ENCODE measurements at regions not wholly inside any gene's neighbourhood (a gene's known extent, or its start where the extent isn't known, plus 50 kb on each side); places are given as distances from the start of the nearest gene placed in this dataset.
"Not testable (repeated sequence)": the region's sequence is repeated elsewhere in the genome, so short reads cannot be mapped to it uniquely, and the experiment has no call there.

DNA sequence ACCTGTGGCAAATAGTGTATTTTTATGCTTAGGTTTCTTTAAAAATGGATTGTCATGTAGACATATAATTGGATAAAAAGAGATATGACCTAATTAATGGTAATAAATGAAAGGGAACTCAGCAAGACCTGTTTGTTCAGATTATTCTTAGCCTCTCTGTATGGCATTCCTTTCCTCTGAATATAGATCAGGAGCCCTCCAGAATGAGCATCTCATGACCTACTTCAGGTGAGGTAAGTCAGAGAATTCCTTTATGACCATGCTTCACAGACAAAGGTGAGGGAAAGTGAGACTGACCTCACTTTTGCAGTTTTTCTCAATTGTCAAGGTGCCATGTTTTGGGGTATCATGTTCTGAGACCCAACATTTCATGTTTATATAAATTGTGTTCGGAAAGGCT is 1744.3 kb upstream of the PIK3C3 start:
- no peak for DNase-seq

DNA sequence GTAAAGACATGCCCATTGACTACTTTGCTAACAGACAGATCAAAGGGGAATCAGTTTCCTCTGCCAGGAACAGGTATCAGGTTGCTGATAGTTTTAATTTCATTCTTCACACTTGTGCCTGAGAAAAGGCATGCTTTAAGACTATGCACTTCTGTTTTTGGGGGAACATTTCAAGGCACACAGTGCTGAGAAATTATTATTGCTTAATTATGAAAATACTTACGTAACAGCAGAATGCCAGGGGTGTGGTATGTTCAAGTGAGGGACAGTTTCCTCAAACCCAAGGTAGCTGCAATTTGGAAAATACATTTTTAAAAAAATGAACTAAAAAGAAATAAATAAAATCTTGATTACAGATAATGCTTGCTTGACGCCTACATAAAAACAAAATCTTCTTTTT is 1746.1 kb upstream of the PIK3C3 start:
- no peak for DNase-seq

DNA sequence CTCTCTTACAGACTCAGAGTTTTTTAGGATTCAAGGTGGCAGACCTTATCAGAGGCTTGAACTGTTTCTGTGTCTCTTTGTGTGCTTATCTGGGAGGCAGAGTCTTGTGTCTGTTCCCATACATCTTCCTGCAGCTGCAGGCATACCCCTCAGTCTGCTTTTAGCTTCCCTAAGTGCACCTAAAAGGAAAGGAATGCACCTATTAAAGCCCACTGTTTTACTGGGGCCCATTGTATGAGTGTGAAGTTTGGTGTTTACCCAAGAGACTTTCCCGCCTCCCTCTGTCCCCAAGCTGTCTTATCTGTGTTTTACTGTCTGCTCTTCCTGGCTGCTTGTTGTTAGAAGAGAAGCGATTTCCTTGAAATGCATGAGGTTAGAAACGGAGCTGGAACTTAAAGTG is 1757.3 kb upstream of the PIK3C3 start:
- DNase-seq, result no peak

DNA sequence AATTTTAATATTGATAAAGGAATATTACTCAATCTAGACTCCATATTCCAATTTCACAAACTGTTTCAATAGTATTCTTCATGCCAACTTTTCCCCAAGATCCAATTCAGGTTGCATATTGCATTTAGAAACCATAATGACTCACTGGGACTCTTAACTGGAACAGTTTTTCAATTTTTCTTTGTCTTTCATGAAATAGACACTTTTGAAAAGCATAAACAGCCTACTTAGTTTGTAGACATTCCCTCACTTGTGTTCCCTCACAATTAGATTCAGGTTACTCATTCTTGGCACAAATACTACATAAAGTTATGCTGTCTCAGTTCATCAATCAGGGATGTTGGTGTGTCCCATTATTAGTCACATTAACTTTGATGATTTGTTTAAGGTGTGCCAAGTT is 1768.4 kb upstream of the PIK3C3 start:
- DNase-seq, result no peak

DNA sequence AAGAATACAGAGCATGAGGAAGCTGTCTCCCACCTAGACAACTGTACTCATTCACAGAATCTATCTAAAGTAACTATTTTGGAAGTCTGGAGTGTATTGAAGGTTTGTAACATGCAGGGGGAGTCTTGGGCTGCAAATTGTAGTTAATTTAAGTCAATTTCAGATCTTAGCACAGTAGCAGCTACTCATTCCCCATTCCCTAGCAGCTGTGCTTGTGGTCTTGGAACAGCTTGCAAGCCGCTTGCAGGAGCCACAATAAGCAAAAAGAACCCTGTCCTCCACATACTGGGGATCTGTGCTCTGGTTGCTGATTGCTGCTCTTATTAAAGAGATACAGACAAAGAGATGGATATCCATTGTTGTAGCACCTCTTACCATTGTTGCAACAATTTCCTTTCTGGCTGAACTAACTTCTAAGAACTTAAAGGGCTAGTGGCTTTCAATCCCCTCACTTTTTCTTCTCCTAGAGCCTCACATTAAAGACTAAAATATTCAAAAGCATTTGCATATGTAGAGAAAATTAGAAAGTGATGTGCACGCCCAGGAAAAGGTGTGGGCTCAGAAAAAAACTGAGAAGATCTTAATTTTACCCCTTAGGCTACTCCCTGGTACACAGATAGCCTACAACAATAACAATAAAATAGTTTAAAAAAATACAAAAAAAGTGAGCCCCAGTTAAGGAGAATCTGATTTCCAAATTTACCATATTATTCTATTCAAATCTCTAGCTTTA is 1775.1 kb upstream of the PIK3C3 start:
- DNase-seq, result no peak

DNA sequence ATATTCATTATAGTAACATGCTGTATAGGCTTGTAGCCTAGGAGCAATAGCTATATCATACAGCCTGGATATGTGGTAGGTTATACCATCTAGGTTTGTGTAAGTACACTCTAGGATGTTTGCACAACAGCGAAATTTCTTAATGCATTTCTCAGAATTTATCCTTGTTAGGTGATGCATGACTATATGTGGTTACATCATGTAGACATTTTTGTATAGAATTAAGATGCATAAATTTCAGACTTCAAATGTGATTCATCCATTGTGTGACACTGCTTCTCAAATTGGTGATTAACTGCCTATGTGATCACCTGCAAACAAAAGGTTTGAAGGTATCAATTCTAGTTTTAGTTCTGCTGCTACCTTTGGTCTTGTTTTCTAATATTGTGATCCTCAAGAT is 1787.0 kb upstream of the PIK3C3 start:
- DNase-seq, result no peak

DNA sequence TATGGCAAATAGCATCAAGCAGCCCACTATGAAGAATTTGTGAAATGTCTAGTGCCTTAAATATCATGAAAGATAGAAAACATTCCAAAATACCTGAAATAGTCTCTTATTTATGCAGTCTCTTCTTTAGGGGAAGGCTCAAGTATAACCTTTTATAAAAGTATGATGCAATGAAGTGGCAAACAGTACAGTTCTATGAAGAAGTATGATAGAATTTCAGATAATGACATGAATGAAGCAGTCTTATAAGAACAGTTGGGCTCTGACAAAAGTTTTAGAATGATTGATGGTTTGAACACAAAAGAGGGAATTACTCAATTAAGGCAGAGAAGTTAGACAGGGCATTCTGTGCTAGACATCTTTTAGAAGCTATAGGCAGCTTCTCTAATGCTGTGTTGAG is 1791.8 kb upstream of the PIK3C3 start:
- DNase-seq, result no peak

DNA sequence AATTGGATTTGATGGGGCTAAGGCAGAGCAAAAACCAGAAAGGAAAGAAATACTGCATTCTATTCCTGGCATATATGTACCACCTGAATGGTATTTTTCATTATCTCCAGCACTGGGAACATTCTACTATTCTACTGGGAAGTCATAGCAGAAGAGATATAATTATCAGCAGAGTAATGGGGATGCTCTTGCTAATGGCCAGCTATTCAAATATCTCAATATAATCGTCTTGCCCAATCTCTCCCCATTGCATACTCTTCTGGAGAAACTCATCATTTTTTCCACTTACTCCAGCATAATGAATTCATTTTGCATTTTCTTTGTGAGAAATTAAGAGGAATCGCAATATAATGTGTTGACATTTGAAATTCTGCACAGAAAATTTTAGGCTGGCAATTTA is 1794.7 kb upstream of the PIK3C3 start:
- no peak for DNase-seq

DNA sequence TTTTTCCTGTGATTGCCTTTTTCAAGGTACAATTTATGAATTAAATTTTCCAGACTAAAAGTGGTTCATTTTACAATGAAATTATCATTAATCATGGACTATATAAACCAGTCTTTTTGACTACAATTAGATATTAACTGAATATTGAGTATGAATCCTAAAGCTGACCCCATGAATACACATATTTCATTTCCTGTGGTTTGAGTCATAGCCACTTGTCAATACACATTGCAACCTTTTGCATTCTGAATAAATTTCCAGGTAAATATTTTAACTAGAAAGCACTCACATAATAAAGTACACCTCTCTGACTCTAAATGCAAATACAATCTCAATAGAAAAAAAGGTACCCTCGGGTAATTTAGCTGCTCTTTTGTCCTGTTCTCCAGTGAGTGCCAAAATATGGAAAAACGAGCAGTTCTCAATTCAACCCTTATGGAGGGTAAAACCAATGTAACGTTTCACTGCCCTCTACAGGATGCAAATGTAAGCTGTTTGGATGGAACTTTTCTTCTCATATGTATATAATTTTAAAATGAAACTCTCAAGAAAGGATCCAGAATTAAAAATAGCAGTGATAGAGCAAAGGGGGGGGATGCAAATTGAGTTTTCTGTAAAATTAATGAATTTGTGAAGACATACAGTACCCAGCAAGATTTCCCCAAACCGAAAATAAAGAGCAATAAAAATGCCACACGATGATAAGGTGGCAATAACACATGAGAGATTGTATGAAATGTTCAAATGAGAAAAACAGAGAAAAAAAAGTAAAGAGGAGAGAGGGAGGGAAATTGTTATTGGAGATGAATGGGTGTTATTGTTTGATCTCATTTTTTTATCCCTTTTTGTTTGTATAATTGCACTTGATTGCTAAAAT is 1795.7 kb upstream of the PIK3C3 start:
- DNase-seq, result peak; percentile 19

DNA sequence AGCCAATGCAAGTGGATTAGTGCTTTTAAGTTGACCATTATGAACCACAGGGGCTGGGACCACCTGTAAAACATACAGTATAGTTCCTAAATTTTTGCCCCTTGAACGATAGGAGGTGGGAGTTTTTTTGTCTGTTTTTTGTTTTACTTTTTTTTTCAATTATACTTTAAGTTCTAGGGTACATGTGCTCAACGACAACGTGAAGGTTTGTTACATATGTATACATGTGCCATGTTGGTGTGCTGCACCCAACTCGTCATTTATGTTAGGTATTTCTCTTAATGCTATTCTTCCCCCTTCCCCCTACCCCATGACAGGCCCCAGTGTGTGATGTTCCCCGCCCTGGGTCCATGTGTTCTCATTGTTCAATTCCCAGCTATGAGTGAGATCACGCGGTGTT is 1797.9 kb upstream of the PIK3C3 start:
- DNase-seq, result no peak

DNA sequence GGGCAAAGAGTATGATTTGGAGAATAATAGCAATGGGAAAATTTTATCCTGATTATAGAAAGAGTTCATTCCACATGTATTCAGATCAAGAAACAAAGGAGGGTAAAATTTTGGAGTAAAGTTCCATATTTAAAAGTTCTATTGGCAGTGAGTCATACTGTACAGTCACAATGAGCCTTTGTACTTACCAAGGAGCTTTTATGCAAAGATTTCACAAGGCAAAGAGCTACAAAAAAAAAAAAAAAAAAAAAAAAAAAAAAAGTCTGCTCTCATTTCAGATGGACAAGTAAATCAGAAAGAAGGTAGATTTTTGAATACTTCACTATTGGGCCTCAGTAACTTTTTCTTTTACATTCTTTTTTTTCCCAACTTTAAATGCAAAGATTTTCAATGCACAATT is 1802.2 kb upstream of the PIK3C3 start:
- DNase-seq, result no peak

DNA sequence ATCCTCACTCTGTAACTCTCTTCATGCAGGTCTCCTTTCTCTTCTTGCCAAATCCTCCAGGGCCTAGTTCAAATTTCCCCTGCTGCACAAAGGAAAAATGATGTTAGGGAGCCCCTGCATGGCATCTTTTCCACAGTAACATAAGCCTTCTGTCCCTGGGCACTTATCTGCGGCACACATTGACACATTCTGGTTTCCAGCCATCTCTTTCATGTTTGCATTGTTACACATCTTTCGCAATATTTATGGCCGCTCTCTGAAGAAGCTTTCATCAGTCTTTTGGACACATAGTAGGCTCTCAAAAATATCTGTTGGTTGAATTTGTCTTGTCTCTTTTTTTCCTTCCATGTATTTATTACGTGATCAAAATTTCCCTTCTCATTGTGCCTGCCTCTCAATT is 1806.1 kb upstream of the PIK3C3 start:
- DNase-seq, result no peak

DNA sequence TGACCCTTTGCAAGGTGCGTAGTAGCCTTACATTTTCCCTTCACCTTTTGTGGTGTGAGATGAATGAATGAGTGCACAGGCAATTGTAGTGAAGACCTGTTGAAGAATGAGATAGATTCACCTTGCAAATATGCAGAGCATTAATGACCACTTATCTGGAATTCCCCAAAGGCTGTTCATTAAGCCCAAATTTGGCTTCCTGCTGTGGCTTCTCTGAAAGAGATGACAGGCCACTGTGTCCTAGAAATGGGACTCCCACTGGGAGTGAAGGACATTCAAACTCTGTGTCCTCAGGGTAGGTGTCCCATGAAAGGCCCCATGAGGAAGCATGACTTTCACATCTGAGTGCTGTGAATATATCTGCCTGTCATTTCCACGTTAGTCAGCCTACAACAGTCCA is 1821.8 kb upstream of the PIK3C3 start:
- no peak for DNase-seq

DNA sequence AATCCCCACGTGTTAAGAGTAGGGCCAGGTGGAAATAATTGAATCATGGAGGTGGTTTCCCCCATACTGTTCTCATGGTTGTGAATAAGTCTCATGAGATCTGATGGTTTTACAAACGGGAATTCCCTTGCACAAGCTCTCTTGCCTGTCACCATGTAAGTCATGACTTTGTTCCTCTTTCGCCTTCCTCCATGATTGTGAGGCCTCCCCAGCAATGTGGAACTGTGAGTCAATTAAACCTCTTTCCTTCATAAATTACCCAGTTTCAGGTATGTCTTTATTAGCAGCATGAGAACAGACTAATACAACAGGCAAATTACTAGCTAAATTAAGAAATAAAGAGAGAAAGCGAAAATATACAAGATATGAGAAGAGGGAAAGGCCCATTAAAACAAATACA is 1822.6 kb upstream of the PIK3C3 start:
- DNase-seq, result not testable (repeated sequence)

DNA sequence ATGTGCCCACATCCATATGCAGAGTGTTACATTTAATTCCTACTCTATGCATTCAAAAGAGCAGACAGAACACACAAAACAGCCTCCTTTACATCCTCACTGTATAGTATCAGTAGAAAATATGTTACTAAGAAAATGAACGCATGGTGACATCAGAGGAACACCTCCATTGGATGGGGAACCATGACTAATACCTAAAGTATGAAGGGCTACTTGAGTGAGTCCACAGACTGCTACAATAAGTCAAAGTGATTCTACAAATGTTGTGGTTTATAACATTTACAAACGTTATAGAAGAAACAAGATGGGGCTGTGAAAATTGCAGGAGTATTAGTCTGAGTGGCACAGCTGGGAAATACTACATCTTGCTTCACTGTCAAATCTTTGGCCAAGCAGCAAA is 1830.9 kb upstream of the PIK3C3 start:
- no peak for DNase-seq

DNA sequence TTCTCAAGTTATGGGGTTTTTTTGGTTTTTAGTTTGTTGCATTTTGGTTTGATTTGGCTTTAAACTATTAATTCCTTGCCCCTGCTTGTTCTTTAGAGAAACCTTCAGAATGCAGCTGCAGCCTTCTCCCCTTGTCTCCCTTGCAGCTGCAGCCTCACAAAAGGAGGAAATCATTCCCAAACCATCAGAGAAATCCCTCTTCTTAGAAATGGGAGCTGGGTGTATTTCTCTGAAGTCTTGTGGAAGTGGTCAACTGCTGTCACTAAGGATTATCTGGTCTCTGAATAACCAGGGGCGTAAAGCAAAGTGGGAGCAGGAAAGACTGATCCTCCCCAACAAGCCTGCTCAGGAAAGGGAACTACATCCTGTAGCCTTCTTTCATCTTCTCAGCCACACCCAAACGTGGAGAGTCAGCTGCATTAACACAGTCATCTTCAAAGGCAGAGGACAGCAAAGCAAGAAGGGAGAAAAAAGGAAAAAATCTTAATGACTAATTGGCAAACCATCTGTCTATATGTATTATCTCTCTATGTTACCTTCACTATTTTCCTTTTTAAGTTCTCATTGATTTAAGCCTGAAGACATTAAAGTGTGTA is 1834.1 kb upstream of the PIK3C3 start:
- no peak for DNase-seq

DNA sequence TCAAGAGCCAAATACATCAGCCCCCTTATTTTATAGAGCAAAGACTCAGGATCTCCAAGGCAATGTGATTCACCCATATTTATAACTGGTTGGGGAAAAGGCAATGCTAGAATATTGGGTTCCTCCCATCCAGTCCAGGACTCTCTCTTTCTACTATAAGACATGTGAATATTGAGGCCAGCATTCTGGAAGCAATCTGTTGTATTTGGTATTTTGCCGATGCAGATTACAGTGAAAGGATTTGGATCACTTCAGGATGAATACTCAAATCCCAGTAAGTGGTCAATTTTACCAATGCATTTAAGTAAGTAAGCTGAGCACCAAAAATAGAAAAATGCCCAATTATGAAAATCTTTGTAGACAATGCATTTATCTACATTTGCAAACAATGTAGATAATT is 1834.7 kb upstream of the PIK3C3 start:
- no peak for DNase-seq

DNA sequence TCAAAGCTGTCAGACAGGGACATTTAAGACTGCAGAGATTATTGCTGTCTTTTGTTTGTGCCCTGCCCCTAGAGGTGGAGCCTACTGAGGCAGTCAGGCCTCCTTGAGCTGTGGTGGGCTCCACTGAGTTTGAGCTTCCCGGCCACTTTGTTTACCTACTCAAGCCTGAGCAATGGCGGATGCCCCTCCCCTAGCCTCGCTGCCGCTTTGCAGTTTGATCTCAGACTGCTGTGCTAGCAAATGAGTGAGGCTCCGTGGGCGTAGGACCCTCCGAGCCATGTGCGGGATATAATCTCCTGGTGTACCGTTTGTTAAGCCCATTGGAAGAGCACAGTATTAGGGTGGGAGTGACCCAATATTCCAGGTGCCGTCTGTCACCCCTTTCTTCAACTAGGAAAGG is 1835.5 kb upstream of the PIK3C3 start:
- DNase-seq, result not testable (repeated sequence)

DNA sequence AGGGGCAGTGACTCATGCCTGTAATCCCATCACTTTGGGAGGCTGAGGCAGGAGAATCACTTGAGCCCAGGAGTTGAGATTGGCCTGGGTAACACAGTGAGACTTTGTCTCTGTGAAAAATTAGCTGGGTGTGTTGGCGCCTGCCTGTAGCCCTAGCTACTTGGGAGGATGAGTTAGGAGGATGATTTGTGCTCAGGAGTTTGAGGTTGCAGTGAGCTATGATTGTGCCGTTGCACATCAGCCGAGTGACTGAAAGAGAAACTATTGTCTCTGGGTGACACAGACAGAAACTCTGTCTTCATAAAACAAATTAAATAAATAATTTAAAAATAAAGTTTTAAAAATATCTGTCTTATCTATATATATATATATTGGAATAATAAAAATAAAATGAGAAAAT is 1844.6 kb upstream of the PIK3C3 start:
- no peak for DNase-seq

DNA sequence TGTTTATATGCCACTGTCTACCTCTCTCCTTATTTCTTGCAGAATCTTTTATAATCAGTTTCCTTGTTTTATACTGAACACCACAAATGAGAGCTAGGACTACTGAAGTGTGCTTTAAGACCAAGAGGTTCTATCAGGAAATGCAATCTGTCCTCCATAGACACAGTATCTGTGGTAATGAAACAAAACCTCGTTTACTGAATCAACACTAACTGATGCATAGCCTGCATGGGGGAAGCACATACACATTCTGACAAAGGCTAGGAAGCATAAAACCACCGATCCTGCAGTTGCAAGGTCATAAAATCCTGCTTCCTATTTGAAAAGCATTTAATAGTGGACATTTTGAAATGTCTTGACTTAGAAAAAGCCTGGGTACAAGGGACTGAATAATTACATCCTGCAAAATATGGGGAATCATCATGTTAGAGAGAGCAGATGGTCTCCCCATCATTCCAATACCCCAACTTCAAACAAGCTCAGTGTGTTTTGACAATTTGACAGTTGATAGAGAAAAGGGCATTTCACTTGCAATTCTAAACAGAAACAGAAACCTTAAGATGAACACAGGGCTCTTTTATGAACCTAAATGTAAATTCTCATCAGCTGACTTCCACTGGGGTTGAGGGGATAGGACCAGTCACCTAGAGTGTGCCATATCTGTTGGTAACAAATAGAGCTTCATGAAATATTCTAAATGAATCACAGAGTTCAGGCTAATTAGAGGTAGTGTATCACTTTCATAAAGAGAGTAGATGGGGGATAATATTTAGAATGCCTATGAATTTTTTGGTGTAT is 1845.6 kb upstream of the PIK3C3 start:
- no peak for DNase-seq

DNA sequence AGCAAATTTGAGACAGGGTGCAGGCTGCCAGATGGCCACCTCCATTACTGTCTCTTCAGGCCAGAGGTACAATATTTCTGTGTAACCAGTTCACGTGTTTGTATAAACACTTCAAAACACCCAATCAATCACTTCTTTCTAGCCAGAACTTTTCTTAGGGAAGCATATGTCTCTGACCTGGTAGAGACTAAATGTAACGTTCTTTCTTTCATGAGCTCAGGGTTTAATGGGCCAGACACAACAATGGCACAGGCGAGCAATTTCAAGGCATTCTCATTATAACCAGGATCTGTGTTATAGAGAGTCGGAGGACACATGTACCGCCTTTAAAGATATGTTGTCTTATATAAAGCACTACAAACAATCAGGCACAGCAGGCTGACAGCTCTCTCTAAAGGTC is 1846.4 kb upstream of the PIK3C3 start:
- no peak for DNase-seq

DNA sequence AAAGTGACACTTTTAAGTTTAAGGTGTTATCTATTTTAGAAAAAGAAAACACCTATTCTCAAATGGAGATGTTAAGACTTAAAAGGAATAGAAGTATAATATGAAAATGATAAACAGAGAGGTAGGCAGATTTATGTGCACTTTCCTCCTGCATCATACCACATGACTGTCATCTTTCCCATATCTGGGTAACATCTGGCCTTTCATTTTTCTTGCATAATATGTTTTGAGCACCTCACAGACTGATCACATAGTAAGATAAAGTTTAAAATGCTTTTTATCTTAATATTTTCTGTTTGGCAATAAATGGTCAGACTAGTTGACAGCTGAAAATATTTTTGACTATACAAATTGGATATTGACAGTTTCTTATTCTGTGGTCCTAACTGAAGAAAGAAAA is 1852.1 kb upstream of the PIK3C3 start:
- no peak for DNase-seq

DNA sequence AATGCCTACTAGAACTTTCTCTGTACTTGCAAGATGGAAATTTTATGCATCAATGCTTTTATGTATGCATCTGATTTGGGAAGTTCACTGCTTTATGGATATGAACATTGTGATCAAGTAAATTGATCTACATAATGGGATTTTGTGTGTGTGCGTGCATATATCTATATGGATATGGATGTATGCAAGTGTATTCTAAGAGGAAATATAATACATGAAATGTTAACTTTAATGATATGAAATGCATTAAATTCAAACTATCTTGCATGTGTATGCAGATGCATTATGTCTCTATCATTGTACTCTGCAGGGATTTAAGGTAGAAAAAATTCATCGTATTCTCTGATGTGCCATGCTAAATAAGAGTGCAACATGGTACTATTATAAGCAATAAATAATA is 1855.4 kb upstream of the PIK3C3 start:
- no peak for DNase-seq

Measured in hindlimb muscle (tissue), 1 donor.